ENCODE measurements at regions not wholly inside any gene's neighbourhood (a gene's known extent, or its start where the extent isn't known, plus 50 kb on each side); places are given as distances from the start of the nearest gene placed in this dataset.
A peak's percentile ranks its signal among the peaks of the same experiment; 100 is the strongest.

DNA sequence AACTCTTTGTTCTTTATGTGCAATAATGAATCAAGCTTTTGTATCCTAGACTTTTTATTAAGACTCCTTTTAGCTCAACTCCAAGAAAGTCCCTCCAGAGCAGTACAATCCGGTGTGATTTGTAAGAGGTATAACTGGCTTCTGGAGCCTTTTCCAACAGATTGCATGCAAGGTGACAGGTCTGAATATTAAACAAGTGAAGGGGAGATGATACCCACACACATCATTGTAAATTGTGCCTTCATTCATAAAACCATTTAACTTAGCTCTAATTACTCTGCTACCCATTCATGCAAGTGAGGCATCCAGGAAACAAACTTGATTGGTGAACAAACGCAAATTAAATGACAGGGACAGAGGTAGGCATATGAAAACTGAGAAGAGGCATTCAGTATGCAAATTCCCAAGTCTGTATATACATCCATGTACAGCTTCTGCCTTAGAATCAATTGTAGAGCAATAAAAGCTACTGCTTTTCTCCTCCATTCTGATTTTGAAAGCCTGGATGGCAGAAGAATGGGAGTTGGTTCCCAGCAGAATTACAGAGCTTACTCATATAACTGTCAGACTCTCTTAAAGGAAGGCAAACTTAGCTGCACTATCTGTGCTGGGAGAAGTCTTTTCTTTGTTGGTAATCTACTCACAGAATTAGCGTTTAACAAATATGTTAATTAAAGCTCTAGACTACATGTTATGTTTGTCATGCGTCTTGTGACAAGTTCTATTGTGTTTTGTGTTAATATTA lies 261.0 kb upstream of the CDH6 start:
- DNase-seq: peak; percentile 25

- DNase-seq: no peak
Observed at GRCh38 chr5:30930736-30931135, 262.8 kb upstream of the CDH6 start.

GRCh38 chr5:30928956-30929355 lies 264.5 kb upstream of the CDH6 start:
- DNase-seq: no peak

GRCh38 chr5:30926218-30926617 lies 267.3 kb upstream of the CDH6 start:
- no peak for DNase-seq

DNA sequence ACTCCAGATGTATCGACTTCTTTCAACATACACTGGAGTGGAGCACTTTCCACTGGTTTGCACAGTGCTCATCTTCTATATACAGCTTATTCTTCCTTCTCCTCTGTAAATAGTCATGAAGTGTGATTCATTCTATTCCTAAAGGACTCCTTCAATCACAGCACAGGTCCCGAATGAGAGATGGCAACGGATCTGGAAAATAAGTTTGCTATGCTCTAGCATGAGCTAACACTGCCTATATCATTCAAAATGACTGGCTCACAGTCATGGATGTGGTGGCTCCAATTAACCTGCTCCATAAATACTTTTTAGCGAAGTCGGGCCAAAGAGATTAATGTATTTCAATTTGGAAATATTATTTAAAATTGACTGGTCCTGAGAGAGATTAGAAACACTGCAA lies 272.1 kb upstream of the CDH6 start:
- DNase-seq: no peak

DNA sequence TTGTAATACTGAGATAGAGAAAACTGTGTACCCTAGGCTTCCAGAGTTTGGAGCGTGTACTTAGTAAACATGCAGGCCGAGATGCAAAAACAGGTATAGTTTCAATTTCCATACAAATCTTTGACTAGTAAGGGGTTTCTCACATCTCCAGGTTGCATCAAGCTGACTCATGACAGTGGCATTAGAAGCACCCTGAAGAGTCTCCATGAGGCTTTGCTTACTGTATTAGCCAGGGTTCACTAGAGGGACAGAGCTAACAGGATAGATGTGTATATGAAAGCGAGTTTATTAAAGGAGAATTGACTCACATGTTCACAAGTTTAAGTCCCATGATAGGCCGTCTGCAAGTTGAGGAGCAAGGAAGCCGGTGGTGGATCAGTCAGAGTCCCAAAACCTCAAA lies 275.3 kb upstream of the CDH6 start:
- DNase-seq: no peak

DNA sequence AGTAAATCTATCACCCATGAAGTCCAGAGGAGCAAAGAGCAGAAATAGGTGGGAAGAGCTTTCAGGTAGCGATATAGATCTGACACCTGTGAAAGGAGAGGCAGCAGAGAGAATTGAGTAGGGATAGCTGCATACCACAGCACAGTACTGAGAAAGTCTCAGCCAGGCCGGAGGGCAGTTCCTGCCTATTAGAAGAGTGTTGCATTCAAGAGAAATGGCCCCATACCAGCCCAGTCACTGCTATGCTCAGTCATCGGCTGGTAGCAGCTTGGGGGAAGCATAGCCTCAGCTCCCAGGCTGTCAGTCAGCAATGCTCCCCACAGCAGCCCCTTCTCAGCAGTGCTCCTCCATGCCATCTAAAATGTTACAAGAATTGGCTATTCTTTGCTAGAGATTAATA lies 285.1 kb upstream of the CDH6 start:
- no peak for DNase-seq

DNA sequence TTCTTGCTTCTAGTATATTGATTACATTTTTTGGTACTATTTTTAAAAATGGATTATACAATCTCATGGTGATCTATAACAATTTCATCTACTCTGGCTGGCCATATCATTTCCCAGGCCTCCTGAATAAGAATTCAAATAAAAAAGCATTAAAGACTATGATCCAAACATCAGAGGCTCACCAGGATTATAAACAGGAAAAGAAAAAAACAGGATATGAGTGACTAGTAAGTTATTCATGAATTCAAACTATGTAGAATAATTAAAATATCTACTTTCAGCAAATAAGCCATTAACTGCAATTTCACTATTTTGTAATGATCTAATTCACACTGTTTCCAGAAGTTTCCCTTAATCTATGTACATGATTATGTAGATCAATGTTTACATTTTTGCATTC lies 293.1 kb upstream of the CDH6 start:
- DNase-seq: no peak

DNA sequence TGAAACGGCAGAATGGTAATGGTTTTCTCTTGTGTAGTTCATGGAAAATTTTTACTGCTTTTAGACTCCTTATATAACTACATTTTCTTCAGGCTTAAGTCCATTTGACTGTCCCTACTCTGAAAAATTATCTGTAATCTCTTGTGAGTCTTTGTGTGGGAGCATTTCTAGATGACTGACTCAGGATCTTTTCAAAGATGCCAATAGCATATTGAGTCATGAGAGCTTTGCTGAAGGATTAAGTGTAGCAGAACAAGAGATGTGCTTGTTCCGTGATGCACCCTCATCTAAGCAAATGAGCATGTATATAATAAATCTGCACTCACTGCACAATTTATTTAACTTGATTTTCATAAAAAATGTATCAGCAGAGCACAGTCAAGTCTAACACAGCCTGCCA lies 298.7 kb upstream of the CDH6 start:
- DNase-seq: no peak

DNA sequence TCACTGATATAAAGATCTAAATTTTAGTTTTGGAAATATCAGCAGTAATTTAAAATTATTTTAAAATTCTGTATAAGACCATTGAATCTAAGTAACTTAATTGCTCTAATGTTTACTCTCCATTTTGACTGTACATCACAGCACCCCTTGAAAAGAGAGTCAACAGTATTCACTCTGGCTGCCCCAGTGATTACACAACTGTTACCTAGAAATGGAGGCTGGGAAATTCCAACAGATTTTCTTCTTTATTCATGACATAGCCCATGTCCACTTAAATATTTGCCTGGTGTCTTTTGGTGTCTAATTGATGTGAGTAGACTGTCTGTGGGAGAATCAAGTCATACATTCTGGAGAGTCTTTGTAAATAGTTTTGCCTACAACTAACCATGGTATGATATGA lies 301.8 kb upstream of the CDH6 start:
- DNase-seq: no peak

GRCh38 chr5:30890377-30890776 lies 303.1 kb upstream of the CDH6 start:
- DNase-seq: no peak

GRCh38 chr5:30880514-30880913 lies 313.0 kb upstream of the CDH6 start:
- DNase-seq: no peak

DNA sequence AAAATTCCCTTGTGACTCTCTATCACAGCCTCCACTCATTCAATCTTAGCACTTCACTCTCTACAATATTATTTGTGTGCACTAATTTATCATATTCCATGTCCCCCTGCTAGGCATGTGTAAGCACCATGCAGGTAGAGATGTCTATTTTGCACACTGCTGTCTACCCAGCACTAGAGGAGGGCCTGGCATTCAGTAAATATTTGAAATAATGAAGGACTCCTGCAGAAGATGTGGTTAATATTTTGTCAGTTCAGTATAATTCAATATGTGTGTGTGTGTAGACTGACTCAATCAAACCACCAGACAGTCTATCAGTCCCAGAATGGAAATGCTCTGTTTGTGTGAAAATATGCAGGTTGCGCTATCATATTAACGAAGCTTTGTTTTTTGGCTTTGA lies 313.6 kb upstream of the CDH6 start:
- DNase-seq: no peak

DNA sequence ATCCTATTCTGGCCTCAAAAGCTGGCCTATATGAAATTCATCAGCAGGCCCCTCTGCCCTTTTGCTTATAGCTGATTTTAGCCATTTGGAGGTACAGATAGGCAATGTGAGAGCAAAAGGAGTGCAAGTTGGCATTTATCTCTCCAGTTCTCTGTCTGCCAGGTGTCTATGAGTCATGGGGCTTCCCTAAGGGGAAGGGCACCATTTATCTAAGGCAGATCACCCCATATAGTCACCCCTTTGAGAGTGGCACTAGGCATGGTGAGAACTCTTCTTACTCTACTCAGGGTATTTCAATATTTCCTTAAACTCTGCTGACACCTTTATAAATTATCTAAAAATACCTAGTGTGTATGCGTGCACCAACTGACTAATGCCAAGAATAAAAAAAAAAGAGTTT lies 314.7 kb upstream of the CDH6 start:
- no peak for DNase-seq

- DNase-seq: no peak
Observed at GRCh38 chr5:30878296-30878695, 315.2 kb upstream of the CDH6 start.

DNA sequence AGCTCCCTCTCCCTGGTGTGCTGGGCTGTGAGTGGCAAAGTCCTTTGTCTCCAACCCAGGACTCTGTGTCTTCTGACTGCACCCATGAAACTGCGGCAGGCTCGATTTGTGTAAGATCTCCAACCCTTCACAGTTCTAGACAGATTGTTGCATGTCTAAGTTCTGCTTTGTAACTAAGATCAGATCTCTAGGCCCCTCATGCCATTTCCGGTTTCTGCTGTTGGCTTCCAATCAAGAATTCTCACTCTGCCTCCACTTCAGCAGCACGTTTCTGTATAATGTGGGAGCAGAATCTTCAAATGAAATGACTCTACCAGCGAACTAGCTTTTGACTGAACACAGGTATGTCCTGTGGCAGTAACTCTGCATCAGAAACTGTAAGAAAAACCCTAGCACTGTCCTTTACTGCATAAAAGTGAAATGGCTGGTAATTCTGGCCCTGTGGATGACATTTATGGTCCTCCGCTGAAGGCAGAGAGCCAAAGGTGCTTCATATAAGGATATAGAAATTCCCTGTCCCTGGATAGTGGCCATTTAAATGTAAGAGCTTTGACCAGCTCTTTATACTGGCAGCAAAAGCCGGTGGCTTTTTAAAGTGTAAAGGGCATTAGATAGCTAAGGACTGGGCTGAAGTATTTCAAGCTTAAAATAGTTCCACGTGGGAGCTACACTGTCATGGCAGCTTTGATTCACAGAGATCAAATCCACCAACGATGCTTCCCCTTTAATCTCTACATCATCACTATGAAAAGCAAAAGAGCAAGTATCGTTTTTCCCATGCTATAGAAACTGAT lies 319.0 kb upstream of the CDH6 start:
- DNase-seq: no peak

DNA sequence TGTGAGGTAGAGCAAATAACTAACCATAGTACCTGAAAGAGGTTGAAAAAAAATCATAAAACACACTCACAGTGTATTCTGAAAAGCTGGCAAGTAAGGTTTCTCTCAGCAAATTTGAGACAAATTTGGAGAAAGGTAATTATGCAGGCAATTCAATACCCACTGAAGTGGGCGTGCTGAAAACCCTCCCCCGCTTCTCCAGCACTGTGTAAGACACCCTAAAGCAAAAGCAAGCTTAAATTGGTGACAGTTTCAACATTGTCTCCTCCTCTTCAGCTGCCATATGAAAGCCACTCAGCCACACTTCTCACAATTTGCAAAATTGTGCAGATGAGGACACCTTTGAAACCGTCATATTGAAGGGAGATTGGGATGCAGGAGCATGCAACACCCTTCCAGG lies 322.3 kb upstream of the CDH6 start:
- no peak for DNase-seq

DNA sequence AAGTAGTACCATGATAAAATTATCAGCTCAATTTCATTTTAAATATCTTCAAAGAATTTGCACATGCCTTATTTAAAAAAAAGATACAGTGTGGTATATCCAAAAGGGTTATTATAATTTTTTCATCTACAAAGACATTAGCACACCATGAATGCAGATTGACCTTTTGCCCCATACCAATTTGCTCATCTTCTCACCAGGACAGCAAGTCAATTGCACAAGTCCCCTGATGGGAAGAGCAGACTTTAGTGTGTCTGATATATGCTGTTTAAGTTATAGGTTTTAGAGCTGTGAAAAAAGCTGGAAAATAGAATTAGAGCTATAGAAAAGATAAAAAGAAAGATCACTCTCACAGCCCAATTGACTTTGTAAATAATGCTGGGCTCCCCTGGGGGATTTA lies 325.8 kb upstream of the CDH6 start:
- no peak for DNase-seq

GRCh38 chr5:30866142-30866541 lies 327.3 kb upstream of the CDH6 start:
- no peak for DNase-seq

- DNase-seq: no peak
Observed at GRCh38 chr5:30856242-30856641, 337.2 kb upstream of the CDH6 start.

DNA sequence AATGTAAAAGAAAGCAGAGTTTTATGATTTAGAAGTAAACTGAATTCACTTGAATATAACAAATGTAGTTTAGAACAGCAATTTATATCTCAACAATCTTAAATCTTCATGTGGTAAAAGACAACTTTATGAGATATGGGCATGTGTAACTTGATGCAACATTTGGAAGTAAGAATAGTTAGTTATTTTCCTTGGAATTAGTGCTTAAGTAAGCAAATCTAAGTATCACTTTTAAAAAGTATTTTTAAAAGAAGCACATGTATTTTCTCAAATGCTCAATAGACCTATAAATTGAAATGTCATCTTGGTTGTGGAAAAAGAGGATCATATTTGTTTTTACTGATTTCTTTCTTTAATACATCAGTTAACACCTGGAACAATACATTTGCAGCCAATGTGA lies 340.3 kb upstream of the CDH6 start:
- no peak for DNase-seq

DNA sequence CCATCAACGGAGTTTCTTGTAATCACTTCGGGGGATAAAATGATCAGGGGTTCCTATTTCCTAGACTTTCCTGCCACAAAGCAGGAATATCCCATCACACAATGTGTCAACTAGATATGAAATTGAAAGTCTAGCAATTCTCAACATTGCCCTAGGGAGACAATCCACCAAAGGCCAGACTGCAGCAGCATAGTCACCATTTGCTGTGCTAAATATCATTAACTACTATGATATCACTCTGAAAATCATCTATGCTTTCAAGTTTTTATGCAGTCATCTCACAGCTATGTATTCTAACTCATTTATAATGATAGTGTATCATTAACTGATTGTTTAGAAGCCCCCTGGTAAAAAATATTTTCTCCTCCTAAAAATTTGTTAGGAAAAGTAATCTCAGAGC lies 342.6 kb upstream of the CDH6 start:
- DNase-seq: no peak

DNA sequence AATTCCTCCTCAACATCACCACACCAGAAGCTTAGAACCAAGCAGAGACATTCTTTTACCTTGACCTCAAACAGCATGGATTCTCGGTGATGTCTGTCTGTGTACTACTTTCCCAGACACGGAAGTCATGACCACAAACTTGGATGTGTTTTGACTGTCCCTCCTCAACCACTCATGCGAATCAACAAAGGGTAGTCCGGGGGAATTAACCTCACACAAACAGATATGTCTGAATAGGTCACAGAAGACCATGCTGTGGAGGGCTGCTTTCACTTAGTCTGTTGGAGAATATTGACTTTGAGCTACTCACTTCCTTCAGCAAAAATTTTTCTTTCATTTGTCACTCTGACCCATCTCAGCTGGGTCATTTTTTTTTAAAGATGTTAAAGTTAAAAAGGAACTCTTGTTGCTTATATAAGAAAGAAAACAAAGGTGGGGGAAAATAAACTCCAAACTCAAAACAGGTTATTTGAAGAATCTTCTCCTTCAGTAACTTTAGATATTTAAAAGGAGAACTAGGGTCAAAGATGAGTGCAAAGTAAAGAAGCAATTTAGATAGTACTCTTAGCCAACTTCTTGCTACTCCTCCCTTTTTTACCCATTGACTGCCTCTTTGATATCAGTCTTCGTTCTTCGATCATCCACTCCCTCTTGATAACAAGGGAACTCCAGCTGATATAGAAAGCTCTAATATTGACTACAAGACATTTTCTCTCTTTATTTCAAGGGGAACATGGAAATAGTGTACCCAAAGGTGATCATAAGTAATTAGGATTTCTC lies 343.4 kb upstream of the CDH6 start:
- peak; percentile 48 for DNase-seq

GRCh38 chr5:30846171-30846570 lies 347.3 kb upstream of the CDH6 start:
- no peak for DNase-seq
